HG03571 (cell line): ENCODE measurements at regions not wholly inside any gene's neighbourhood (a gene's known extent, or its start where the extent isn't known, plus 50 kb on each side); places are given as distances from the start of the nearest gene placed in this dataset.
"Not testable (repeated sequence)": the region's sequence is repeated elsewhere in the genome, so short reads cannot be mapped to it uniquely, and the experiment has no call there.

ENCODE experiments used
- ATAC-seq: cut with Tn5 transposase; IDR thresholded peaks from one replicate; pipeline ENCODE4 v1.9.1; 2021; ENCODE audit not compliant: unreplicated experiment

DNA sequence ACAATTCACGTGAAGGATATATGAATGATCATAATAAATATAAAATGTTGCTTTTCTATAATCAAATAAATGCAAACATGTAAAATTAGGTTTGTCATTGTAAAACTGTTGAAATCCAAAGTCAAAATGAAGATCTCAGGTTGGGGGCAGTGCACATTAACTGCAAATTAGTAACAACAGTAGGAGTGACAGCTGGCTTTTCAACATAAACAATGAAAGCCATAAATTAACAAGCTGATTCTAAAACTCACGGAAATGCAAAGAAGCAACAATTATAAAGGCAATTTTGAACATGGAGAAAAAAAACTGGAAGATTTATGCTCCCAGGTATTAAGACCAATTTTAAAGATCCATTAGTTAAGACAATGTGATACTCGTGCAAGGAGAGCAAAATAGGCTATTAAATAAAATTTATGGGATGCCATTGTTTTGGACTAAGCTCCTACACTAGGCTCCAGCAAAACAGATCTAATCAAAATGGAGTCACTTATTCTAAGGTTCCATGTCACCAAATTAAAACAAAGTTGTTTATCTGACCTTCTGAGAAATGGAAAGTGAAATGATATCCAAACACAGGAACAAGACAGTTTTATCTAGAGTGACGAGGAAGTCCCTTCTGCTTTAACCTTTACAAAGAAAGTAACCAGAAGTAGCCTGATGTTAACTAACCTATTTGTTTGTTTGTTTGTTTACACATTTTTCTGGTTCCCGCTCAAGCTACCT lies 770.8 kb downstream of the EPHA7 start:
- ATAC-seq: no peak

DNA sequence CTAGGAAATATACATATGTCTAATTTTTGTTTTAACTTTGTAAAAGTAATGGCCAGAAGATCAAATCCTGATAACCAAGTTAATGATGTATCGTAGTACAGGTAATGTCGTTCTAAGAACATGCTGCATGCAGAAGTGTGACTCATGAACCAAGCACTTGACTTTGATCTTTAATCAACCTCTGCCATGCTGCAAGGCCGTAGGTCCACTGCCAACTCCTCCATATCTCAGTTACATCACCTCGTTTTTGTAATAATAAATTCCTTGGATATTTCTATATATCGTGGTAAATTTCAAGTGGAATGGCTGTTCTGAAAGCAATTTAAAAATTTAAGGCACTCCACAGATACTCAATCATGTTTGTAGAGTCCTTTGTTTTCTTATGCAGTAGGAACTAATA lies 771.7 kb downstream of the EPHA7 start:
- no peak for ATAC-seq

DNA sequence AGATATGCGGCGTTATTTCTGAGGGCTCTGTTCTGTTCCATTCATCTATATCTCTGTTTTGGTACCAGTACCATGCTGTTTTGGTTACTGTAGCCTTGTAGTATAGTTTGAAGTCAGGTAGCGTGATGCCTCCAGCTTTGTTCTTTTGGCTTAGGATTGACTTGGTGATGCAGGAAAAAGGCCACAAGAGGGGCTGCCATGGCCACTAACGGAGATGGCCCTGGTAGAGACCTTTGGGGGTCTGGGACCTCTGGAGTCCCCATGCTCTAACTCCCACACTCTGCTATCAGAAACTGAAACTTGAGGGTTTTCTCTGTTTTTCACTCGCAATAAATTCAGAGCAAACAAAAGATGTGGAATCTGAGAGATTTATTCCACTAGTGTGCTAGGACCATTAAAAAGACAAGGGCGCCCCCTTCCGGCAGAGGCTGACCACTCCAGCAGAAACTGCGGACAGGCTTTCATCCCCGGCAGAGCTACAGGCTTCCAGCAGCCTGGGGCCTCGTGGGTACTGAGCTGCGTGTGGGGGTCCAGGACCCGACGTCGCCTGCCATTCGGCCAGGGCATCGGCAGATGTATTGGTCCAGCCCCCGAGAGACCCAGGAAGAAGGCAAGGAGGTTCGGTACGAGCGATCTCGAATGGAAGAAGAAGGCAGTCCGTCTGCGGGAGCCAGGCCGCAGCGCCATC lies 775.1 kb downstream of the EPHA7 start:
- not testable (repeated sequence) for ATAC-seq

DNA sequence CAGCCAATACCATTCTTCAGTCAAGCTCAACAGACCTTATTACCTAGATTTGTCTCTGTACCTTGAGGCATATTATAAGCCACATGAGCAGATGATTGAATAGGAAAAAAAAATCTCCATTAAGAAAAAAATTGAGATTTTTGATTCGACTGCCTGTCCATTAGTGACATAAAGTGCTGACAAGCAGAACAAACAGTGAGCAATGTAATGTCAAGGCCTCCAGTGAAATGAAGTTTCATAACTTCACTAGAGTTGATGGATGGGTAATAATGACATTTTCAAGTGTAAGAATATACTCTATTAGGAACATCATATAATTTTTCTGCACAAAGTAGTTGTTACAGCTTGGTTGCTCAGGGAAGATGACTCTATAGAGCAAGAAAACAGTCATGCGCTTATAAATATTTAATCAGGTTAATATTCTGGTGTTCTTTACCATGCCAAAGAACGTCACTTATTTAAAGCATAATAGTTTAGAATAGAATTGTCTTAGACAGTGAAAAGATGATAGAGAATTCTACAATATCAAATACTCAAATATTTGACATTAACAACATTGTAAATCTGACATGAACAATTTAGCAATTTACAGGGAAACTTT lies 783.7 kb downstream of the EPHA7 start:
- ATAC-seq: no peak

DNA sequence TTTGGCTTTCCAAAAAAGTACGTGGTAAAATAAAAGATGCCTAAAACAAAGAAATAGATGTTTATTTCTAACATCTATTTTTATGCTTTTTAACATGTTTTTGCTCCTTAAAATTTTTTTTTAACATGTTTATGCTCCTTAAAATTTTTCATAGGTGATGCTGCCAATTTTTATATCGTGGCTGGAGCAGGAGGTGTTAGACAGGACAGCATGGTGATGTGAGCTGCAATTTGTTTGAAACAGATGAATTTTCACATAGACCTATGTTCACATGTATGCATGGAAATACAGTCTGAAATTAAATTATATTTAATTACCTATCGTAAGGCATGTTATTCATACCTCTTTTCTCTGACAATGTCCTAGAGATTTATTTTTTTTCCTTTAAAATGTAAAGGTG lies 784.8 kb downstream of the EPHA7 start:
- ATAC-seq: no peak

DNA sequence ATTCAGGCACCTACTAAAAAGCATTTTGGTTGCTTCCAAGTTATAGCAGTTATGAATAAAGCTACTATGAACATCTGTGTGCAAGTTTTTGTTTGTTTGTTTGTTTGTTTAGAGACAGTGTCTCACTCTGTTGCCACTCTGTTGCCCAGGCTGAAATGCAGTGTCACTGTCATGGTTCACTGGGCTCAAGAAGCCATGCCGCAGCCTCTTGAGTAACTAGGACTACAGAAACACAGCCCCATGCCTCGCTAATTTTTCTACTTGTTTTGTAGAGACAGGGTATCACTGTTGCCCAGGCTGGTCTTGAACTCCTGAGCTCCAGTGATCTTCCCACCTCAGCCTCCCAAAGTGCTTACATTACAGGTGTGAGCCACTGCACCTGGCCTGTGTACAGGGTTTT lies 795.9 kb downstream of the EPHA7 start:
- ATAC-seq: no peak

DNA sequence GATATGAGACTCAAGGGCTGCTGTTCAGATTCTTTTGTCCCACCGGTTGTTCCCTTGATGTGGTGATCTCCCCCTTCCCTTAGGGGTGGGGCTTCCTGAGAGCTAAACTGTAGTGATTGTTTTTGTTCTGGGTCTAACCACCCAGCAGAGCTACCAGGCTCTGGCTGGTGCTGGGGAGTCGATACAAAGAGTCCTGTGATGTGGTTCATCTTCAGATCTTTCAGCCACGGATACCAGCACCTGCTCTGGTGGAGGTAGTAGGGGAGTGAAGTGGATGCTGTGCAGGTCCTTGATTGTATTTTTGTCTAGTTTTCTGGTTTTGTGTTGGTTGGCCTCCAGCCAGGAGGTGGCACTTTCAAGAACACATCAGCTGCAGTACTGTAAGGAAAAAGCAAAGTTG lies 801.6 kb downstream of the EPHA7 start:
- ATAC-seq: no peak

DNA sequence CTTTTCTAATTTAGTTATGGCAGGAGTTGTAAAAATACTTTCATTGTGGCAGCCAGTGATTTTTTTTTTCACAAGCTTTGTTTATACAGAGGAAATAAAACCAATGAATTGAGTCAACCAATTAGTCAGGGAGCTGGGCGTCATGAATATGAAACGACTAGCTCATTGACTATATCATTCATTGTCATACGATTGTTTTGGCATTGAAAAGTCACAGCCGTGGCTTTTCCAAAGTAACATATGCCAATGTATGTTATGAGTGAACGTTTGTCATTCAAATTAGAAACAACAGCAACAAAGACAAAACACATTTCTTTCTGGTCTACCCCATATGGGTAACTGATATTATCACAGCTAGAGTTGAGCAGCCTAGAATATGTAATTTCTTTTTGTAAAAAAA lies 810.6 kb downstream of the EPHA7 start:
- no peak for ATAC-seq

DNA sequence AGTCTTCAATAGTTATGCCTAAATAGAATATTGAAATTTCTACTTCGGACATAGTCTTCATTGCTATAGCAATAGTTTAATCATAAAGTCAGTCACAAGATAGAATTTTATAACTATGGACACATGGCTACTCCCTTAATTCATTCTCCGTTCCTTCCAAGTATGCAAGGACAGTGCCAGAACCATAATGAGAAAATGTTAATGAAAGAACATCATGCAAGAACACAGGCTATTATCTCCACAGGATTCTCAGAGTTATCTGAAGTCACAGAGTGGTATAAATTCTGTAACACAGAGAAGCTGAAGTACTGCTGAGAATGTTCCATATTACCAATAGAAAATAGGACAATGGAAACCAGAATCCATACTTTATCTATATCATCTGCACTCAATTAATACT lies 826.2 kb downstream of the EPHA7 start:
- ATAC-seq: no peak

DNA sequence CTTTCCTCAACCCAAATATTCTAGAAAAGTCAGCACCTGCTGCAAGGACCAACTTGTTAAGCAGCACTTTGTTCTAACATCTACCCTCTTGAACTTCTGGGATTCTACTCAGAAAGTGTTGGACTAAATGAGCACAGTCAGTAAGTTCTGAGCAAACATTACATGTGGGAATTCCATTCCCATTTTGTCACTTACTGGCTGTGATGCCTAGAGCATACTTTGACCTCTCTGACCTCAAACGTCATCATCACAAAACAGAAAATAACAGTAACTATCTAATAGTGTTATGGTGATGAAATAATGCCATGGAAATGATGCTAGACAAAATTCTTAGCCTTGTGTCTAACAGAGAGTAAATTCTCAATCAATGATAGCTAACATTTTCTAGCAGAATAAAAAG lies 829.4 kb downstream of the EPHA7 start:
- ATAC-seq: no peak

DNA sequence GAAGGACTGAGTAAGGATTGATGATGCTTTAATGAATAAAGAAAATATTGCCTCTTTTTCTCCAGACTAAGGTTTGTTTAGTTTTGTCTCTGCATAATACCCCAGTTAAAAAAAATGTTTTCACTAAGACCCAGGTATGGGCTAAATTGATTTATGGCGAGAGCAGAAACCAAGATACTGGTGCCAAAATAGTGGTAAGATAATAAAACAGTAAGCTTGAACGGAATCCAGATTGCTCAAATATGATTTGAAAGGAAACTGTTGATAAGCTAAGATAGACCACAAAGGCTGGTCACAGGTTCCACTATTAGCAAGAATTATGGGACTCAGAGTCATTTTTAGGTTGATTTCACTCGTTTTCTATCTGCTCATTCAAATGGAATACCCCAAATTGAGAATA lies 831.2 kb downstream of the EPHA7 start:
- ATAC-seq: no peak

DNA sequence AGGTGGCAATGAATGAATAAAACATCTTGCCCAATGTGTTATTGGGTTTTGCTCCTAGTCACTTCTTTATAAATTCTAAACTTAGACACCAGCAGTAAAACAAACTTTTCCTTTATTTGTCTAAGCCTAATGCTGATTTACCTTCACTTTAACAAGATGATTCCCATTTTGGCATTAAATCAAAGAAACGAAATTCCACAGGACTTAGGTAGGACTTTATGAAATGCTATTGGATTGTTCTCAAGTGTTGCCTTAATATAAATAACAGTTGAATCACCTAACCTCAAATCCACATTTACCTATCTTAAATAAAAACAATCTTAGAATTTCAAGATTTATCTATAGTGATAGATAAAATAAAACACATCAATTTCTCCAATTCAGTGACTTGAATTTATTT lies 831.8 kb downstream of the EPHA7 start:
- ATAC-seq: no peak

DNA sequence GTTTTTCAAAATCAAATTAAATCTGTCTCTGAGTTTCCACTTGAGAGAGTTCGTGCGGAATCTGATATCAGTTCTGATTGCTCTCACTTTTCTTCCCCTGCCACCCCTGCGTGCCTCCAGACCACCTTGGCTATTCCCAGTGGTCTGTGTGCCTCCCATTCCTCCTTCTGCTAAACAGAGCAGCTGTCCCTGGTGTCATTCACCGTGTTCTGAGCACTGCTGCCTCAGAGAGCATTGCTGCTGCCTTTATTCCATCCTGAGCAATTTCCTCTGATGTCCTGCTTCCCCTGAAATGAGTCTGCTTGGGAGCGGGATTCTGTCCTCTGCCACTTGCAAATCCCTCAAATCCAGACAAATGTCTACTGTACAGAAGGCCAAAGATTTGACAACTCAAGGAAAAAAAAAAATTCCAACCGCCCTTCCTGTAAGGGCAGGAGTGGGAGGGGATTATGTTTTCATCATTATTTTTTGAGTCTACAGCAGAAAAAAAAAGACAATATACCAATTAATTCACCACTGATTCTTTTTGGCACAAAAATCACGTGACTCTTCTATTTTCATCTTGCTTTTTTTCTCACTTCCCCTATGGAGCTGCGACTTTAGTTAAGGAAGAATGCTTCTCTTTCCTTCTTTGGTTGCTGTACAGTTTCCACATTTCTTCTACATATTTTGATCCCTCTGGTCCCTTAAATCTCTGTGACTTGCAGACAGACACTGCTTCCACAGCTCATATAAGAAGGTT lies 833.0 kb downstream of the EPHA7 start:
- ATAC-seq: no peak

DNA sequence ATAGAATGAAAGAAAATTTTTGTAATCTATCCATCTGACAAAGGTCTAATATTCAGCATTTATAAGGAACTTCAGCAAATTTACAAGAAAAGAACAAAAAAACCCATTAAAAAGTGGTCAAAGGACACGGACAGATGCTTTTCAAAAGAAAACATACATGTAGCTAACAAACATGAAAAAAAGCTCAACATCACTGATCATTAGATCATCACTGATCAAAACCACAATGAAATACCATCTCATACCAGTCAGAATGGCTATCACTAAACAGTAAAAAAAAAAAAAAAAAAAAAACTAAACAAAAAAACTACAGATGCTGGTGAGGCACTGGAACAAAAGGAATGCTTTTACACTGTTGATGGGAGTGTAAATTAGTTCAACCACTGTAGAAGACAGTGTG lies 837.1 kb downstream of the EPHA7 start:
- ATAC-seq: no peak

DNA sequence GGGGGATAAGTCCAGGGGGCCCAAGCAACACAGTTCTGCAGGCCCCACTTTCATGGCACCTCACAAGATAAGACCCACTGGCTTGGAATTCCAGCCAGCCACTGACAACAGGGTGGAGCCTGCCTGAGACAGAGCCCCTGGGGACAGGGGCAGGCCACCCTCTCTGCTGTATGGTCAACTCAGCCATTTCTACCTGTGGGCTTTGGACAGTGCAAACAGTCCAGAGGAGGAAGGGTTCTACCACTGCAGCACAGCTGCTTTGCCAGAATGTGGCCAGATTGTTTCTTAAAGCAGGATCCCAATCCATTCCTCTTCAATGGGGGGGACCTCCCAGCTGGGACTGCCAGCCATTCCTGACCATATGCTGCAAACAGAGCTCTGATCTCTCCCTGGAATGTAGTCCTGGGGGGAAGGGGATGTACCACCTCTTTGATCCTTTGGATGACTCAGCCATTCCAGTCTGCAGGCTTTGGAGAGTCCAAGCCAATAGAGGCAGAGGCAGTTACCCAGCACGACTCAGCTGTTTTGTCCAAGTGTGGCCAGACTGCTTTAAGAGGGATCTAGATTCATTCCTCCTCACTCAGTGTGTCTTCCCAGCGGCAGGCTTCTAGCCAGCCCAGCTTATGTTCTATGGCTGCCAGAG lies 842.2 kb downstream of the EPHA7 start:
- no peak for ATAC-seq

DNA sequence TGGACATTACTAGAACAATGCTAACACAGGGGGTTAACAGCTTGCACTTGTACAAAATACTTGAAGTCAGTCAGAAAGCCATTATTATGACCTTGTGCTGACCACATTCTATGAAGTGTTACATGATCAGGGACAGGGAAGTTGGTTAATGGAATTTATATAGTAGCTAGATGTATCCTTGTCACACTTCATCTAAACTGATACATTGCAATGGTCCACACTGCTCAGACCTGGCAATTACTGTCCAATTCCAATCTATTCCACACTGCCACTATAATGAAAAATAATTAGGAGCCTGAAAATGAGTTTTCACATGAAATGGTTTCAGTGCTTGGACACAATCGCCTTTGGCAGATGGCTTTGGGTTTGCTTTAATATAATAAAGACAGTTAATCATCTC lies 850.8 kb downstream of the EPHA7 start:
- ATAC-seq: no peak

DNA sequence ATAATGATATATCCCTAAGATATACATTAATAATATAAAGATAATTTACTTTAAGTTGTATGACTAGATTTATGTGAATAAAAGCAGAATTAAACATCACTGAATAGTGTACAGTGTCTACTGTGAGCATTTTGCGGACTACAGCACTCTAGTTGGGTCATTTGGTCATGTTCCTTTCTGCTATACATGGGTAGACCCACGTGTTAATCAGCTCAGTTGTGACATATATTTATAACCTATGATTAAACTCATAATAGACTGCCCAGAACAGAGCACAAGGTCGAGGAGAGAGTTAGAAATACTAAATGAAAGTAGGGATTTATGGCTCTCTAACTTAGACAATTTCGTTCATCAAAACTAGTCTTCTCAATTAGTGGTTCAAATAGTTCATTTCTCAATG lies 852.7 kb downstream of the EPHA7 start:
- ATAC-seq: no peak

DNA sequence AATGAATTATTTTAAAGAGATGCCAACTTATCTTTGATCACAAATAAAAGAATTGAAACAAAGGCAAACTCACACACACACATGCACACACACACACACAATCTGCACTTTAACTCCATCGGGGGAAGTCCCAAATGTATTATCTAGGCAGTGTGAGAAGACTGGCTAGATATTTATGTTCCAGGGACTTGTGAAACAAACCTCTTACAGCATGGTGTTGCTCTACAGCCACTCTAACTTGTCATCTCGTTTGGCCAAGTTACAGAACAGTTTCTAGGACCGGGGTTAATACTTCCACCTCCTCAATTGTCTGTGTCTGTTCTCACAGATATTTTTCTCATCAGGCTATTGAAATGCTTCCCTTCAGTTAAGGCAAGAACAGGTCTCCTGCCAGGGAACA lies 855.0 kb downstream of the EPHA7 start:
- no peak for ATAC-seq

DNA sequence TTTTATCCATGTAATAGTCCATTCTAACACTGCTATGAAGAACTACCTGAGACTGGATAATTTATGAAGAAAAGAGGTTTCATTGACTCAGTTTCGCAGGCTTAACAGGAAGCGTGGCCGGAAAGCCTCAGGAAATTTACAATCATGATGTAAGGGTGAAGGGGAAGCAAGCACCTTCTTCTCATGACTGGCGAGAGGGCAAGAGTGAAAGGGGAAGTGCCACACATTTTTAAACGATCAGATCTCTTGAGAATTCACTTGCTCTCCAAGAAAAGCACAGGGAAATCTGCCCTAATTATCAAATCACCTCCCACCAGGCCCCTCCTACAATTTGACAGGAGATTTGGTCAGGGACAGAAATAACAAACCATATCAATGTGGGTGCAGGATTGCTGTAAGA lies 859.7 kb downstream of the EPHA7 start:
- no peak for ATAC-seq

DNA sequence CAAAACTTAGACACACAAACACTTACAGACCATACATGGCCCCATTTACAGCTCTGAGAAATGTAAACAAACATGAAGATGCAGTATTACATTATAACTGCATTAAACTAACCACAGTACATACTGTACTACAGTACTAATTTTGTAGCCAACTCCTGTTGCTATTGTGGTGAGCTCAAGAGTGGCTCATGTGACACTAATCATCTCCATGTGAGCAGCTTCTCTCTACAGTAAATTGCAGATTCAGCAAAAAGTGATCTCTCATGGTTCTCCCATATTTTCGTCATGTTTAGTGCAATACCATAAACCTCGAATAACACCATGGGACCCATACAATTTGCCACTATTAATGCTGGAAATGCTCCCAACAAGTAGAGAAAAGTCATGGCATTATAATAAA lies 860.4 kb downstream of the EPHA7 start:
- ATAC-seq: no peak

DNA sequence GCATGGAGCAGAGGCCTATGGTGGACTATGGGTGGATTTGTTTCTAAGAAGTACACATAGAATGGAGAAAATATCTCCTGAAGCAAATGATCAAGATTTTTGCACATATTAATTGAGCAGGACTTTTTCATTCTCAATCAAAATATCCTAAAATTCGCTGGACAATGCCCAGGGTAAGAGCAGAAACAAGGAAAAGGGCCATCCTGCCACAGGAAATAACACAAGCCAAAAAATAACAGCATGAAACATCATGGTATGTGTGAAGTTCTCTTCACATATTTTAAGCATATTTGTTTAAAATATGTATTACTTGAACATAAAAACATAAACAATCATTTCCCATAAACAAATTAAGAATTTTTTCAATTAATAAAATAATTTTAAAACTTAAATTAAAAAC lies 868.9 kb downstream of the EPHA7 start:
- no peak for ATAC-seq
